ENCODE measurements at regions not wholly inside any gene's neighbourhood (a gene's known extent, or its start where the extent isn't known, plus 50 kb on each side); places are given as distances from the start of the nearest gene placed in this dataset.

DNA sequence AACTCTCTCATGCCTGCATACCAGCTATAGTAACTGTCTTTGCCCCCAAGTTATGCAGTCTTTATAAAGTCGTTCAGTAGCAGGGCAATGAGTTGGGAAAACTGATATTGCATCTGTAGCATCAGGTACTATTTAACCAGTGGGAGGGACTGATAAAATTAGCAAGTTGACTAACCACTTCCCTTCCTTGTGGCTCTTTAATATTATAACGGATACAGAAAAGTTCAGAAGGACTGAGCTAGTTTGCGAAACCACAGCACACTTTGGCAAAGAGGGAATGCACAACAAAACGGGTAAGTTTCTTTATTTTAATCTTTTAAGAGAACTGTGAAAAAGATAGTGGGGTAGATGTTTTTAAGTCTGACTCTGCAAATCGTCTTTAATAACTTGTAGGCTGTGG lies 205.3 kb upstream of the HDAC9 start:
- Histone ChIP-seq H3K27ac (ENCODE audit: low read depth, low read length) (no peak overlapping the region), H3K4me3 (ENCODE audit: low read depth, low read length) (no peak overlapping the region), H3K27me3 (ENCODE audit: control insufficient read depth, insufficient read depth, low read length) (no peaks in the 10 kb centered on the region), H3K9me3 (ENCODE audit: control insufficient read depth, insufficient read depth, low read length) (no peaks in the 10 kb centered on the region), H3K36me3 (ENCODE audit: control insufficient read depth, insufficient read depth, low read length) (no peaks in the 10 kb centered on the region), H3K4me1 (ENCODE audit: control insufficient read depth, insufficient read depth, low read length) (no peaks in the 10 kb centered on the region)
- DNase-seq (ENCODE audit: low read depth in 4 of 6, low spot score in 6 of 6), result no peak
- WGBS (ENCODE audit: insufficient coverage), result no CpG with 5 or more reads among the region's 5 CpGs

DNA sequence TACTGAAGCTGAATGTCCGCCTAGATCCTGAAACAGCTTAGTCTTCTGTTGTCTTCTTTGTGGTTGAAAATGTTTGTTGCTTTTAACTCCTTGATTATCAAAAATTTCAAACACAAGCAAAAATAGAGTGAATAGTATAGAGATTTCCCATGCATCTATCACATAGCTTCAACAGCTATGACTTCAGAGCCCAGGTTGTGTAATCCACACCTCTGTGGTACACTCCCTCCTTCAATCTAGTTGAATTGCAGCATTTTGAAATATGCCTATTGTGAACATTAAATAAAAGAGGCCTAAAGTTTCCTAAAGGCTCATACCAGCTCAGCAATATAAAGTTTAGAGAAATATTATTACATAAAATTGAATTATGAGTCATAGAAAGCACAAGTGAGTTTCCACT lies 204.7 kb upstream of the HDAC9 start:
- DNase-seq (ENCODE audit: low read depth in 4 of 6, low spot score in 6 of 6), result no peak
- Histone ChIP-seq H3K36me3 (ENCODE audit: control insufficient read depth, insufficient read depth, low read length) (no peaks in the 10 kb centered on the region), H3K4me3 (ENCODE audit: low read depth, low read length) (no peak overlapping the region), H3K9me3 (ENCODE audit: control insufficient read depth, insufficient read depth, low read length) (no peaks in the 10 kb centered on the region), H3K27ac (ENCODE audit: low read depth, low read length) (no peak overlapping the region), H3K4me1 (ENCODE audit: control insufficient read depth, insufficient read depth, low read length) (no peaks in the 10 kb centered on the region), H3K27me3 (ENCODE audit: control insufficient read depth, insufficient read depth, low read length) (no peaks in the 10 kb centered on the region)
- no CpG with 5 or more reads among the region's 1 CpG for WGBS (ENCODE audit: insufficient coverage)

DNA sequence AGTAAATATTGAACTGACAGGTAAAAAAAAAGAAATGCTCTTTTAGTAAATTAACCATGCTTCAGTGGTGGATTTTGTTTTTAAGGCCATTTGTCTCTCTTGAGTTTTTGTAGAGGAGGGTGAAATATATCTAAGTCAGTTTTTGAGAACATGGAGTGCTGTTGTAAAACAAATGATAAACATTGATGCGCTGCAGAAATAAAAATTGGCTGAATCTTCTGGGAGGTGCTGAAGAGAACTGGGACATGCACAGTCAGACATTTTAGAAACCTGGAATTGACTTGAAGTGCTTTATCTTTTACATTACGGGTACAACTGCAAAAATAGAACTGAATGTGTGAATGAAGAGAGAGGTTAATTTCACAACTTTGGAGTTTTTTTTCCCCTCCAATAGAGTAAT lies 203.0 kb upstream of the HDAC9 start:
- no peaks in the 10 kb centered on the region for H3K36me3 ChIP-seq (ENCODE audit: control insufficient read depth, insufficient read depth, low read length)
- no peaks in the 10 kb centered on the region for H3K27me3 ChIP-seq (ENCODE audit: control insufficient read depth, insufficient read depth, low read length)
- H3K4me1 ChIP-seq (ENCODE audit: control insufficient read depth, insufficient read depth, low read length), result no peaks in the 10 kb centered on the region
- WGBS (ENCODE audit: insufficient coverage), result 100% methylated on average over 1 of the region's 2 CpGs
- no peak overlapping the region for H3K27ac ChIP-seq (ENCODE audit: low read depth, low read length)
- H3K9me3 ChIP-seq (ENCODE audit: control insufficient read depth, insufficient read depth, low read length), result no peaks in the 10 kb centered on the region
- DNase-seq (ENCODE audit: low read depth in 4 of 6, low spot score in 6 of 6), result no peak
- no peak overlapping the region for H3K4me3 ChIP-seq (ENCODE audit: low read depth, low read length)

DNA sequence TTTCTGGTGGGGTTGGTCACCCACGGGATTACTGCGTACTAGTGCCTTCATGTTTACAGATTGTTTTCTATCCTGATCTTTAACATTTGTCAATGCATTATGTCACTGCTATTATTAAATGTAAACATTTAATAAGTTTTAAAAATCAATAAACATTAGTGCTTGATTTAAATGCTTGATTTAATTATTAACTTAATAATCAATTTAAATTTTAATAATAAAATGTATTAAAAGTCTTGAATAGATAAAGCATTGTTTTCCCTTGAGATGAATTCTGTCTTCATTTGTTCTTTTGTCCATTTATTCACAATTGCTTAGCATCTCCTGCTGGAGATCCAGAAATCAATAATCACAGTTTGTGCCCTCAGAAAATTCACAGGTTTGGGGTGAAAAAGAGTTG lies 201.8 kb upstream of the HDAC9 start:
- H3K27me3 ChIP-seq (ENCODE audit: control insufficient read depth, insufficient read depth, low read length), result no peaks in the 10 kb centered on the region
- H3K4me3 ChIP-seq (ENCODE audit: low read depth, low read length), result no peak overlapping the region
- H3K9me3 ChIP-seq (ENCODE audit: control insufficient read depth, insufficient read depth, low read length), result no peaks in the 10 kb centered on the region
- no peak for DNase-seq (ENCODE audit: low read depth in 4 of 6, low spot score in 6 of 6)
- H3K4me1 ChIP-seq (ENCODE audit: control insufficient read depth, insufficient read depth, low read length), result no peaks in the 10 kb centered on the region
- no peaks in the 10 kb centered on the region for H3K36me3 ChIP-seq (ENCODE audit: control insufficient read depth, insufficient read depth, low read length)
- H3K27ac ChIP-seq (ENCODE audit: low read depth, low read length), result no peak overlapping the region
- no CpG with 5 or more reads among the region's 2 CpGs for WGBS (ENCODE audit: insufficient coverage)

DNA sequence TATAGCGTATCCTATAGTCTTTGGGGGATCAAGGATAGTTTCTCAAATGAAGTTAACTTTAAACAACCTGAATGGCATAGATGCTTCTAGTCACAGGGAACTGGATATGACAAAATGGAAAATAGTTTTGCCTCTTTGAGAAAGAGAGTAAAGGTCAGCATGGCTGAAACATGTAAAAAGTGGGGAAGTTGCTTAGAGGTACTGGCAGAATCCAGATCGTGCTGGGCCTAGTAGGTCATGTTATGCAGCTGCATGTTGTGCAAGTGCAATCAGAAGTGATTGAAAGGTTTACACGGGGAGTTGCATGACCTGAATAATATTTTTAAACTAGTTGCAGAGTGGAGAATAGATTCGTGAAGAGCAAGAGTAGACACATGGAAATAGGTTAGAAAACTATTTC lies 201.1 kb upstream of the HDAC9 start:
- no peaks in the 10 kb centered on the region for H3K27me3 ChIP-seq (ENCODE audit: control insufficient read depth, insufficient read depth, low read length)
- H3K9me3 ChIP-seq (ENCODE audit: control insufficient read depth, insufficient read depth, low read length), result no peaks in the 10 kb centered on the region
- no peak overlapping the region for H3K27ac ChIP-seq (ENCODE audit: low read depth, low read length)
- no peaks in the 10 kb centered on the region for H3K36me3 ChIP-seq (ENCODE audit: control insufficient read depth, insufficient read depth, low read length)
- no peak for DNase-seq (ENCODE audit: low read depth in 4 of 6, low spot score in 6 of 6)
- no peaks in the 10 kb centered on the region for H3K4me1 ChIP-seq (ENCODE audit: control insufficient read depth, insufficient read depth, low read length)
- H3K4me3 ChIP-seq (ENCODE audit: low read depth, low read length), result no peak overlapping the region
- 91% methylated on average over 3 of the region's 4 CpGs for WGBS (ENCODE audit: insufficient coverage)

DNA sequence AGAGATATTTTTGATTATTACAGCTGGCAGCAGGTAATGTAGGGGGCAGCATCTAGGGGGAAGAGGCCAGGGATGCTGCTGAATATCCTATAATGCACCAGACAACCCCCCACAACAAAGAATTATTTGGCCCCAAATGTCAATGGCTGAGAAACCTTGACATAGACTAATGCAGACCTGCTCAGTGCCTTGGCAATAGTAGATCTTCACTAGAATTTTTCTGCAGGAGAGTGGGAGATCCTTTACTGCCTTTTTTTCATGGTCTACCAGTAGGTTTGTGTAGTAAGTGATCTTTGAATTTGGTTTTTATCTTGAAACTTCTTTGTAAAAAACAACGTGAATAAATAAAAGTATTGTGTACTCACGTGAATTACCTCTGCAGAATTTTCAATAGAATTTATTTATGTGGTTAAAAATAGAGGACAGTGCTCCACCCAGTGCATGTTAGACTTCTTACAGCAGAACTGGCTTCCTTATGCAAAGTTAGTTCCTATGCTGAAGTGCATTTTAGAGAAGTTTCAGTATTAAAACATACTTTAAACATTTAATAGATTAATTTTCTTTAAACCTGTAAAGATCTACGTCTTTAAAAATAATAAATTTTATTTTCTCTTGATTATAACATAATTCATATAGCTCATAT lies 199.6 kb upstream of the HDAC9 start:
- H3K27me3 ChIP-seq (ENCODE audit: control insufficient read depth, insufficient read depth, low read length), result no peaks in the 10 kb centered on the region
- WGBS (ENCODE audit: insufficient coverage), result 80% methylated on average over 1 of the region's 3 CpGs
- no peak for DNase-seq (ENCODE audit: low read depth in 4 of 6, low spot score in 6 of 6)
- H3K4me1 ChIP-seq (ENCODE audit: control insufficient read depth, insufficient read depth, low read length), result no peaks in the 10 kb centered on the region
- no peaks in the 10 kb centered on the region for H3K36me3 ChIP-seq (ENCODE audit: control insufficient read depth, insufficient read depth, low read length)
- H3K27ac ChIP-seq (ENCODE audit: low read depth, low read length), result no peak overlapping the region
- H3K4me3 ChIP-seq (ENCODE audit: low read depth, low read length), result no peak overlapping the region
- no peaks in the 10 kb centered on the region for H3K9me3 ChIP-seq (ENCODE audit: control insufficient read depth, insufficient read depth, low read length)

DNA sequence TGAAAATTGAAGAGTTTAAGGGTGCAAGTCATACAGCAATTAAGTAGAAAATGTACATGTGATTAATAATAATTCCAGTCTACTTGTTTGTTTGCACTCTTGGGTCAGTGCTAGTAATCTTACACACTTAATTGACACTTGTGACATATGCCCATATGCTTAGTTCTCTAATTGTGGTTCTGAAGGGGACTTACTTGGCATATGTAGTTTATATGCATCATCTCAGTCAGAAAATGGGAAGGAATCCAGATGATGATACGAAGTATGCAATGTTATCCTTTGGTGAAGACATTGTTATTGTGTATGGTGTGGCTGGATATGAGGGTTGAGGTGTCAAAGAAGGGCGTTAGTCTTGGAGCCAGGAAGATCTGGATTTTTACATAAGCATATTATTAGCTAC lies 193.5 kb upstream of the HDAC9 start:
- Histone ChIP-seq H3K27ac (ENCODE audit: low read depth, low read length) (no peak overlapping the region), H3K27me3 (ENCODE audit: control insufficient read depth, insufficient read depth, low read length) (no peaks in the 10 kb centered on the region), H3K4me3 (ENCODE audit: low read depth, low read length) (no peak overlapping the region), H3K9me3 (ENCODE audit: control insufficient read depth, insufficient read depth, low read length) (no peaks in the 10 kb centered on the region), H3K36me3 (ENCODE audit: control insufficient read depth, insufficient read depth, low read length) (no peaks in the 10 kb centered on the region), H3K4me1 (ENCODE audit: control insufficient read depth, insufficient read depth, low read length) (no peaks in the 10 kb centered on the region)
- no peak for DNase-seq (ENCODE audit: low read depth in 4 of 6, low spot score in 6 of 6)
- WGBS (ENCODE audit: insufficient coverage), result no CpG with 5 or more reads among the region's 2 CpGs

DNA sequence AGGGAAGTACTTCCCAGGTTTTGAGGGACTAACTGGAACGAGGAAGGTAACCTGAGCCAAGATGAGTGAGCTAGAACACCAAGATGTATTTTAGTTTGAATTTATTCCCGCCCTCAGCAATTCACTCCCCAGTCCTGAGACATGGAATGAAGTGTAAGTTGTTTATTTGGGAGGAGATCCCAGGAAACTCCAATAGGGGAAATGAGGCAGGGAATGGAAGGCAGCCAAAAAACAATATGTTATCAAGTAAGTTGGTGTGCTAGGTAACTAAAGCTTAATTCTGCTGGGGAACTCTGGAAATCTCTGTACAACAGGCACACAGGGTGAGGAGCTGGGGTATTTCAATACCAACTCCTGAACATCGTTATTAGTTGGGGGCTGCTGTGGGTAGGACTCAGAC lies 189.7 kb upstream of the HDAC9 start:
- no peak for DNase-seq (ENCODE audit: low read depth in 4 of 6, low spot score in 6 of 6)
- Histone ChIP-seq H3K27ac (ENCODE audit: low read depth, low read length) (no peak overlapping the region), H3K9me3 (ENCODE audit: control insufficient read depth, insufficient read depth, low read length) (no peaks in the 10 kb centered on the region), H3K27me3 (ENCODE audit: control insufficient read depth, insufficient read depth, low read length) (no peaks in the 10 kb centered on the region), H3K4me3 (ENCODE audit: low read depth, low read length) (no peak overlapping the region), H3K36me3 (ENCODE audit: control insufficient read depth, insufficient read depth, low read length) (no peaks in the 10 kb centered on the region), H3K4me1 (ENCODE audit: control insufficient read depth, insufficient read depth, low read length) (no peaks in the 10 kb centered on the region)
- 80% methylated on average over 2 of the region's 3 CpGs for WGBS (ENCODE audit: insufficient coverage)

DNA sequence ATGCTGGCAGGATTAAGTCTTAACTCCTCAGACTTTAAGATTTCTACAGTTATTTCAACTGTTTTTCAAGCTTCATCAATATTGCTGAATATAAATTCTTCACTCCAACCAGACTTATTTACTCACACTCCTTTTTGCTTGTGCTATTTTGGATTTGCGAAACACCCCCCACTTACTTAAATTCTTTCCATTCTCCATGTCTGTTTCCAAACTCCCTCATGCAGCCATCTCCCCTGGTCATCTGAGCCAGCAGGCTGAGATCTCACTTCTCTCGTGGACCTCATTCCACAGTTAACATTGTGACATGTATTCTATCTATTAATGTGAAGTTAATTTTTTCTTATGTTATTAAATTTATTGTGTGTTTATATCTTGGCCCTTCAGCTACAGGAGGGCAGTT lies 188.9 kb upstream of the HDAC9 start:
- DNase-seq (ENCODE audit: low read depth in 4 of 6, low spot score in 6 of 6), result no peak
- H3K27ac ChIP-seq (ENCODE audit: low read depth, low read length), result no peak overlapping the region
- no peaks in the 10 kb centered on the region for H3K27me3 ChIP-seq (ENCODE audit: control insufficient read depth, insufficient read depth, low read length)
- H3K4me1 ChIP-seq (ENCODE audit: control insufficient read depth, insufficient read depth, low read length), result no peaks in the 10 kb centered on the region
- H3K36me3 ChIP-seq (ENCODE audit: control insufficient read depth, insufficient read depth, low read length), result no peaks in the 10 kb centered on the region
- no CpG with 5 or more reads among the region's 2 CpGs for WGBS (ENCODE audit: insufficient coverage)
- H3K9me3 ChIP-seq (ENCODE audit: control insufficient read depth, insufficient read depth, low read length), result no peaks in the 10 kb centered on the region
- H3K4me3 ChIP-seq (ENCODE audit: low read depth, low read length), result no peak overlapping the region

DNA sequence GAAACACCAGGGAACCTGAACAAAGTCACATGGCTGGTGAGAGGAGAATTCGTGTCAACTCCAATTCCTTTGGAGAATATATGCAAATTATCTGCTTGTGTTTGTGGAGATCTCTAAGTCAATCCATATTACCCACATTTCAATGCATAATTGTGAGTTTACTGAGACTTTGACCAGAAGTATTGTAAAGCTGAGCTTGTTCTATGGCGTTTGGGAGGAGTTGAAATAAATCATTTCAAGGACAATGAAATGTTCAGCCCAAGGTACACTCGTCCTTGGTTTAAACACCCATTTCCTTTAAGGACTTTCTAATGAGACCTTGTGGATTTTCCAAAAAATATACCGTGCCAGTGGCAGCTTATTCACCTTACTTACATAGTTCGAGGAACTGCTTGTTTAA lies 186.6 kb upstream of the HDAC9 start:
- no peak for DNase-seq (ENCODE audit: low read depth in 4 of 6, low spot score in 6 of 6)
- no peaks in the 10 kb centered on the region for H3K4me1 ChIP-seq (ENCODE audit: control insufficient read depth, insufficient read depth, low read length)
- WGBS (ENCODE audit: insufficient coverage), result no CpG with 5 or more reads among the region's 5 CpGs

More for the DNA sequence above, 186.6 kb upstream of the HDAC9 start:
- H3K4me3 ChIP-seq (ENCODE audit: low read depth, low read length), result no peak overlapping the region
- no peaks in the 10 kb centered on the region for H3K27me3 ChIP-seq (ENCODE audit: control insufficient read depth, insufficient read depth, low read length)
- no peak overlapping the region for H3K27ac ChIP-seq (ENCODE audit: low read depth, low read length)
- no peaks in the 10 kb centered on the region for H3K36me3 ChIP-seq (ENCODE audit: control insufficient read depth, insufficient read depth, low read length)
- H3K9me3 ChIP-seq (ENCODE audit: control insufficient read depth, insufficient read depth, low read length), result no peaks in the 10 kb centered on the region

Measured in spinal cord (tissue), 9 donors.